ENCODE measurements at regions not wholly inside any gene's neighbourhood (a gene's known extent, or its start where the extent isn't known, plus 50 kb on each side); places are given as distances from the start of the nearest gene placed in this dataset.

DNA sequence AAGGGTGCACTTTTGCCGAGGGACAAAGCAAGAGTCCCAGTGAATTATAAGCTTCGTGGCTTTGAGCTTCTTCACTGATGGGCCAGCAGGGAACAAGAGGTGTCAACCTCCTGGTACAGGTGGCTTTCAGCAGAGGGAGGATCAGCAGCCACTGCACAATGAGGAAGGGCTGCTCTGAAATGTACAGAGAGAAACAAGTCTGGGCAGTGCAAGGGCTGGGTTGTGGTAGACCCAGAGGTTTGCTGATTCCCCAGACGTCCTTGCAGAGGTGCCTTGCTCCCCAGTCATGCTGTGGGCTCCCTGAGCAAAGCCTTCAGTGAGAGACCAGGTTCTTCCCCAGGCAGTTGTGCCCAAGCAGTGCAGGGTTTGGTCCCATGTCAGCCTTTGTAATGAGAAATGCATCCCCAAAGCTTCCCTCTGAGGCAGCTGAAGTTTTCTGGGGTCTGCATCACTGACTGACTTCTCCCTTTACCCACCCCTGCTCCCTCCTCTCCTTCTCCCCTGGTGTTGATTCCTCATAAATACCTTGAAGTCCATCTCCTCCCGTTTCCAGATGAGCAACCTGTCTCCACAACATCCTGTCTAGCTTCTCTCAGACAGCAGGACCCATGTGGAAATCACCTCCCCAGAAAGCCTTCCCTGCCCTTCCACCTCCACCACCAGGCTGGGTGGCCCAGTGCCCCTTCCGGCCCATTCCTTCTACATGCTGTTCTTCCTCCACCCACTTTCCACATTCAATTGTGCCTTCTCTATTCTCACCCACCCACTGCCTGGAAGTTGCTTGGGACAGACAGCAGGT lies 599.6 kb upstream of the ADAMTS16 start:
- no peak for DNase-seq
- H2BK5ac ChIP-seq (ENCODE audit: low read length): no peak overlapping the region
- no peak overlapping the region for H2BK15ac ChIP-seq (replicated peaks; ENCODE audit: low read depth)
- H4K5ac ChIP-seq (ENCODE audit: low read length): no peak overlapping the region
- H3K9ac ChIP-seq (ENCODE audit: low read length): no peak overlapping the region
- H2AK5ac ChIP-seq (ENCODE audit: low read length): no peak overlapping the region
- H3K27me3 ChIP-seq (ENCODE audit: insufficient read depth, low read length, poor library complexity): no peaks in the 10 kb centered on the region
- no peak overlapping the region for H4K8ac ChIP-seq (ENCODE audit: low read depth, low read length)
- H3K36me3 ChIP-seq (ENCODE audit: control insufficient read depth, insufficient read depth, low read length): no peaks in the 10 kb centered on the region
- H3K27ac ChIP-seq (ENCODE audit: low read depth, low read length): no peak overlapping the region
- no peak overlapping the region for H3K56ac ChIP-seq (ENCODE audit: low read length)
- H3K4me2 ChIP-seq (ENCODE audit: low read length): no peak overlapping the region
- H2BK120ac ChIP-seq (ENCODE audit: low read depth, low read length): no peak overlapping the region
- H3K18ac ChIP-seq (ENCODE audit: low read length): no peak overlapping the region
- no peak overlapping the region for H3K4me3 ChIP-seq (ENCODE audit: low read length)
- peaks cover 8% of the 10 kb centered on the region for H3K4me1 ChIP-seq (ENCODE audit: control insufficient read depth, low read depth, low read length)
- no peaks in the 10 kb centered on the region for H3K79me1 ChIP-seq (ENCODE audit: low read length)
- no peak overlapping the region for H3K4ac ChIP-seq (ENCODE audit: low read depth, low read length)
- WGBS (ENCODE audit: extremely low coverage, insufficient coverage, low lambda C conversion rate): no CpG with 5 or more reads among the region's 5 CpGs
- H3K23ac ChIP-seq (ENCODE audit: low read length): no peak overlapping the region
- no peaks in the 10 kb centered on the region for H3K79me2 ChIP-seq (ENCODE audit: control insufficient read depth, insufficient read depth, low read length)

GRCh38 chr5:4541334-4541733 lies 598.8 kb upstream of the ADAMTS16 start:
- H3K79me1 ChIP-seq (ENCODE audit: low read length): no peaks in the 10 kb centered on the region
- H3K4me3 ChIP-seq (ENCODE audit: low read length): no peak overlapping the region
- H3K4ac ChIP-seq (ENCODE audit: low read depth, low read length): no peak overlapping the region
- H3K27me3 ChIP-seq (ENCODE audit: insufficient read depth, low read length, poor library complexity): no peaks in the 10 kb centered on the region
- no peak overlapping the region for H3K27ac ChIP-seq (ENCODE audit: low read depth, low read length)
- no peak overlapping the region for H2BK15ac ChIP-seq (replicated peaks; ENCODE audit: low read depth)
- H3K9ac ChIP-seq (ENCODE audit: low read length): no peak overlapping the region
- no peaks in the 10 kb centered on the region for H3K79me2 ChIP-seq (ENCODE audit: control insufficient read depth, insufficient read depth, low read length)
- no peaks in the 10 kb centered on the region for H3K36me3 ChIP-seq (ENCODE audit: control insufficient read depth, insufficient read depth, low read length)
- DNase-seq: no peak
- no peak overlapping the region for H4K5ac ChIP-seq (ENCODE audit: low read length)
- H4K8ac ChIP-seq (ENCODE audit: low read depth, low read length): no peak overlapping the region
- no peak overlapping the region for H3K4me2 ChIP-seq (ENCODE audit: low read length)
- H3K23ac ChIP-seq (ENCODE audit: low read length): no peak overlapping the region
- H2AK5ac ChIP-seq (ENCODE audit: low read length): no peak overlapping the region
- H2BK120ac ChIP-seq (ENCODE audit: low read depth, low read length): no peak overlapping the region
- no CpG with 5 or more reads among the region's 4 CpGs for WGBS (ENCODE audit: extremely low coverage, insufficient coverage, low lambda C conversion rate)
- H3K18ac ChIP-seq (ENCODE audit: low read length): no peak overlapping the region
- peaks cover 8% of the 10 kb centered on the region for H3K4me1 ChIP-seq (ENCODE audit: control insufficient read depth, low read depth, low read length)
- no peak overlapping the region for H2BK5ac ChIP-seq (ENCODE audit: low read length)
- no peak overlapping the region for H3K56ac ChIP-seq (ENCODE audit: low read length)

- no peak overlapping the region for H3K4me3 ChIP-seq (ENCODE audit: low read length)
- H3K4me1 ChIP-seq (ENCODE audit: control insufficient read depth, low read depth, low read length): peaks cover 8% of the 10 kb centered on the region
- no peak overlapping the region for H3K27ac ChIP-seq (ENCODE audit: low read depth, low read length)
- no peak overlapping the region for H3K4me2 ChIP-seq (ENCODE audit: low read length)
- H2BK5ac ChIP-seq (ENCODE audit: low read length): no peak overlapping the region
- H3K18ac ChIP-seq (ENCODE audit: low read length): no peak overlapping the region
- no peak overlapping the region for H3K23ac ChIP-seq (ENCODE audit: low read length)
- DNase-seq: no peak
- H2BK120ac ChIP-seq (ENCODE audit: low read depth, low read length): no peak overlapping the region
- H3K9ac ChIP-seq (ENCODE audit: low read length): no peak overlapping the region
- no peaks in the 10 kb centered on the region for H3K79me2 ChIP-seq (ENCODE audit: control insufficient read depth, insufficient read depth, low read length)
- no peaks in the 10 kb centered on the region for H3K27me3 ChIP-seq (ENCODE audit: insufficient read depth, low read length, poor library complexity)
- H3K4ac ChIP-seq (ENCODE audit: low read depth, low read length): no peak overlapping the region
- no peak overlapping the region for H3K56ac ChIP-seq (ENCODE audit: low read length)
- no peaks in the 10 kb centered on the region for H3K36me3 ChIP-seq (ENCODE audit: control insufficient read depth, insufficient read depth, low read length)
- no peak overlapping the region for H4K8ac ChIP-seq (ENCODE audit: low read depth, low read length)
- H2BK15ac ChIP-seq (replicated peaks; ENCODE audit: low read depth): no peak overlapping the region
- no peak overlapping the region for H2AK5ac ChIP-seq (ENCODE audit: low read length)
- no peak overlapping the region for H4K5ac ChIP-seq (ENCODE audit: low read length)
- no peaks in the 10 kb centered on the region for H3K79me1 ChIP-seq (ENCODE audit: low read length)
- WGBS (ENCODE audit: extremely low coverage, insufficient coverage, low lambda C conversion rate): no CpG with 5 or more reads among the region's 12 CpGs
These were observed 597.9 kb upstream of the ADAMTS16 start for GRCh38 chr5:4542145-4542778.

DNA sequence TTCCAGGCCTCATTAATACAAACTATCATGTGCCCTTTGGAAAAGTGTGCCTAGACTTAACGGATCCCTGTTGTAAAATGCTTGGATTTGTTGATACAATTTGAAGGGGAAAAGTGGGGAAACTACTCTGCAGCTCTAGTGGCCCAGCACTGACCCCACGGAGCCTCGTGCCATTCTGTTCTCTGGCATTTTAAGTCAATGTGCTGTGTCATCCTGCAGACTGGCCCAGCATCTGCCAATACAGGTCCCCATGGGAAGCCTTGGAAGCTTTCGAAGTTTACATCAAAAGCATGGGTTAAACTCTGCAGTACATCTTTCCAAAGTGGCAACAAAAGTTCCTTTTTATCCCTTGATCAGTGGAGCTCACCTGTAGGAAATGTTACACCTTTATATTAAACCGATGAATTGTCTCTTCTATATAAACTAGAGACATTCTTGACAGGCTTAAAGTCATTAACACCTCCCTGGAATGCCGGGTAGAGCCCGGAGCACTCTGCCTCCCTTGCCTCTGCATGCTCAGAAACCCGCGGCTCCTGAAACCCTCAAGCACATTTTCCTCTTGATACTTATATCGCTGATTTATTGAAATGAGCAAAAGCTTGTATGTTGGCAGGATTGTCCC lies 596.0 kb upstream of the ADAMTS16 start:
- Histone ChIP-seq H4K5ac (ENCODE audit: low read length) (no peak overlapping the region), H3K27ac (ENCODE audit: low read depth, low read length) (no peak overlapping the region), H3K4me2 (ENCODE audit: low read length) (no peak overlapping the region), H3K23ac (ENCODE audit: low read length) (no peak overlapping the region), H3K9ac (ENCODE audit: low read length) (no peak overlapping the region), H2AK5ac (ENCODE audit: low read length) (no peak overlapping the region), H3K4me1 (ENCODE audit: control insufficient read depth, low read depth, low read length) (peaks cover 8% of the 10 kb centered on the region), H3K4ac (ENCODE audit: low read depth, low read length) (no peak overlapping the region), H3K56ac (ENCODE audit: low read length) (no peak overlapping the region), H3K79me2 (ENCODE audit: control insufficient read depth, insufficient read depth, low read length) (no peaks in the 10 kb centered on the region), H4K8ac (ENCODE audit: low read depth, low read length) (no peak overlapping the region), H3K27me3 (ENCODE audit: insufficient read depth, low read length, poor library complexity) (no peaks in the 10 kb centered on the region), H2BK5ac (ENCODE audit: low read length) (no peak overlapping the region), H2BK120ac (ENCODE audit: low read depth, low read length) (no peak overlapping the region), H3K79me1 (ENCODE audit: low read length) (no peaks in the 10 kb centered on the region), H3K18ac (ENCODE audit: low read length) (peak overlapping the region; percentile 53), H3K36me3 (ENCODE audit: control insufficient read depth, insufficient read depth, low read length) (no peaks in the 10 kb centered on the region), H3K4me3 (ENCODE audit: low read length) (no peak overlapping the region), H2BK15ac (replicated peaks; ENCODE audit: low read depth) (no peak overlapping the region)
- DNase-seq: peak; percentile 88
- no CpG with 5 or more reads among the region's 10 CpGs for WGBS (ENCODE audit: extremely low coverage, insufficient coverage, low lambda C conversion rate)

GRCh38 chr5:4547547-4547946 lies 592.6 kb upstream of the ADAMTS16 start:
- no peak overlapping the region for H3K4me2 ChIP-seq (ENCODE audit: low read length)
- peaks cover 8% of the 10 kb centered on the region for H3K4me1 ChIP-seq (ENCODE audit: control insufficient read depth, low read depth, low read length)
- no peak for DNase-seq
- no peak overlapping the region for H3K9ac ChIP-seq (ENCODE audit: low read length)
- no peak overlapping the region for H3K4me3 ChIP-seq (ENCODE audit: low read length)
- no peaks in the 10 kb centered on the region for H3K27me3 ChIP-seq (ENCODE audit: insufficient read depth, low read length, poor library complexity)
- no peak overlapping the region for H4K8ac ChIP-seq (ENCODE audit: low read depth, low read length)
- H3K36me3 ChIP-seq (ENCODE audit: control insufficient read depth, insufficient read depth, low read length): no peaks in the 10 kb centered on the region
- H2AK5ac ChIP-seq (ENCODE audit: low read length): no peak overlapping the region
- no peak overlapping the region for H2BK120ac ChIP-seq (ENCODE audit: low read depth, low read length)
- no peaks in the 10 kb centered on the region for H3K79me2 ChIP-seq (ENCODE audit: control insufficient read depth, insufficient read depth, low read length)
- H3K79me1 ChIP-seq (ENCODE audit: low read length): no peaks in the 10 kb centered on the region
- H3K23ac ChIP-seq (ENCODE audit: low read length): no peak overlapping the region
- H3K27ac ChIP-seq (ENCODE audit: low read depth, low read length): no peak overlapping the region
- H2BK15ac ChIP-seq (replicated peaks; ENCODE audit: low read depth): no peak overlapping the region
- no peak overlapping the region for H4K5ac ChIP-seq (ENCODE audit: low read length)
- WGBS (ENCODE audit: extremely low coverage, insufficient coverage, low lambda C conversion rate): no CpG with 5 or more reads among the region's 6 CpGs
- no peak overlapping the region for H2BK5ac ChIP-seq (ENCODE audit: low read length)
- no peak overlapping the region for H3K4ac ChIP-seq (ENCODE audit: low read depth, low read length)
- no peak overlapping the region for H3K18ac ChIP-seq (ENCODE audit: low read length)
- no peak overlapping the region for H3K56ac ChIP-seq (ENCODE audit: low read length)
